ENCODE measurements at regions not wholly inside any gene's neighbourhood (a gene's known extent, or its start where the extent isn't known, plus 50 kb on each side); places are given as distances from the start of the nearest gene placed in this dataset.

DNA sequence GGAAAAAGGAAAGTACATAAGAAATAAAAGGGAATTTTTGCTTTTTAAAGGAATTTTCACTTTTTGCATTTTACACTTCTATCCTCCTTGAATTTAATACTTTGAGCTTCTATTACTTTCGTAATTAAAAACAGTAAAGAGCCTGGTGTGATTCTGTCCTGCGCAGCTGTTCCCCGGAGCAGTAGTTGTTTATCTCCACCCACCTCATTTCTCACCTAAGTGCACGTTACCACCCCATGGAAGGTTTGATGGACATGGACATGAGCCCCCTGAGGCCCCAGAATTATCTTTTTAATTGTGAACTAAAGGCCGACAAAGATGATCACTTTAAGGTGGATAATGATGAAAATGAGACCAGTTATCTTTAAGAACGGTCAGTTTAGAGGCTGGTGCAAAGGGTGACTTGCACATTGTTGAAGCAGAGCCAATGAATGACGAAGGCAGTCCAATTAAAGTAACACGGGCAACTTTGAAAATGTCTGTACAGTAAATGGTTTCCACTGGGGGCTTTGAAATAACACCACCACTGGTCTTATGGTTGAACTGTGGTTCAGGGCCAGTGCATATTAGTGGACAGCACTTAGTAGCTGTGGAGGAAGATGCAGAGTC, 52.1 kb upstream of the TEX13D start:
- DNase-seq = no peak

DNA sequence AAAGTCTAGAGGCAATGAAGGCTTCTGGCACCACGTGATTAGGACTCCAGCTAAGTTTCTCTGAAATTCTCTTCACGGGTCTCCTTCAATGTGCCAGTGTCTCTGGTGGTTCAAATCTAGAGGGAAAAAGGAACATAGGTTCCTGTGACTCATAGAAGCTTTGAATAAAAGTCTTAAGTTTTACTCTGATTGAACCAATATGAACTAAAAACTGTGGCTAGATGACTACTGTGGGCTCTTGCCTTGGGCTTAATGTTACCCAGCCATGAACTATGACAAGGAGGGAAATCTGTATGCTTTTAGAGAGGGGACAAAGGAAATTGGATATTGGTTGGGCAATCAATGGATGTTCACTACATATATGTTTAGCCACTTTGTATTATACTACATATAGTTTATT, 49.9 kb upstream of the TEX13D start:
- DNase-seq = no peak
